ENCODE measurements at regions not wholly inside any gene's neighbourhood (a gene's known extent, or its start where the extent isn't known, plus 50 kb on each side); places are given as distances from the start of the nearest gene placed in this dataset.
"Not testable (repeated sequence)": the region's sequence is repeated elsewhere in the genome, so short reads cannot be mapped to it uniquely, and the experiment has no call there.

DNA sequence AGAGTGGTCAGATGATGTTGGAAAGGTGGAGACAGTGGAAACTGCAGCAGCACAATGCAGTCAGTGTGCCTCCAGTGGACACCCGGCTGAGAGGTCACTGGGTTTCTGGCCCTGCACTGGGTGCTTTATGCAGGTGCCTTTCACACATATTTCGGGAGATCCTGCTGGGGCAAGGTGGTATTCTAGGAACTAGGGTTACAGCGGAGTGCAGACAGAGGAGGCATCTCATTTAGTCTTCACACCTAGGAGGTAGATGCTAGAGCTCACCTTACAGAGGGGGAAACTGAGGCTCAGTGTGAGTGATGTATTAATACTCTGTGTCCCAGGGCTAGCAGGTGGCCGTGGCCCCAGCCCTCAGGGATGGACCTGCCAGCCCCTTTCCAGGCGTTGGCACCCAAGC lies 103.9 kb upstream of the KCTD7 start:
- H3K27me3 ChIP-seq (ENCODE audit: control insufficient read depth, insufficient read depth, low read length) = no peaks in the 10 kb centered on the region
- H2BK15ac ChIP-seq (ENCODE audit: low read depth, low read length) = no peak overlapping the region
- H4K5ac ChIP-seq (ENCODE audit: low read depth, low read length) = no peak overlapping the region
- no peak overlapping the region for H3K14ac ChIP-seq (replicated peaks; ENCODE audit: low read depth, low read length)
- H2BK20ac ChIP-seq (ENCODE audit: low read depth, low read length) = no peak overlapping the region
- H2BK120ac ChIP-seq (ENCODE audit: low read depth, low read length) = no peak overlapping the region
- H3K56ac ChIP-seq (ENCODE audit: extremely low read depth, insufficient read depth, low read length) = no peak overlapping the region
- no peak overlapping the region for H4K91ac ChIP-seq (ENCODE audit: insufficient read depth, low read depth, low read length)
- H3K9me3 ChIP-seq (ENCODE audit: control insufficient read depth, insufficient read depth, low read length) = no peaks in the 10 kb centered on the region
- H3K9ac ChIP-seq (ENCODE audit: low read depth, low read length) = no peak overlapping the region
- H3K79me1 ChIP-seq (ENCODE audit: low read depth in 1 of 2, low read length in 2 of 2) = 0 out of 4 replicates have a peak, but pooled peaks cover 0 to 4% of the 10 kb centered on the region in 2 experiments
- no peak overlapping the region for H2AFZ ChIP-seq (replicated peaks; ENCODE audit: low read length, poor library complexity)
- ATAC-seq (ENCODE audit: low read depth) = no peak
- H2AK9ac ChIP-seq (replicated peaks; ENCODE audit: low read depth, low read length, poor library complexity) = no peak overlapping the region
- in situ Hi-C loops (cut with MboI; ENCODE audit: low sequenced_read_pairs) = no loop called here
- H3K9me1 ChIP-seq (ENCODE audit: insufficient read depth, low read length) = peaks cover 3% of the 10 kb centered on the region; the same call in 1 of the 2 replicates
- H4K8ac ChIP-seq (ENCODE audit: low read depth in 2 of 2, low read length in 2 of 2) = no peak overlapping the region
- ChIA-PET CTCF (no interaction called here), POLR2A (ENCODE audit: unreplicated experiment) (no interaction called here)
- BruUV-seq (replicated peaks) = no TSS peak
- intact Hi-C loops (cut with micrococcal nuclease) = no loop called here
- H2BK5ac ChIP-seq (ENCODE audit: low read depth, low read length, poor library complexity, severe bottlenecking) = no peak overlapping the region
- no peak overlapping the region for H3K23ac ChIP-seq (ENCODE audit: low read depth, low read length)
- no peak for DNase-seq
- no peak overlapping the region for H2AK5ac ChIP-seq (ENCODE audit: low read depth, low read length)
- H3K36me3 ChIP-seq (ENCODE audit: control insufficient read depth, insufficient read depth, low read length) = peaks cover 12% of the 10 kb centered on the region
- H3K4me2 ChIP-seq (ENCODE audit: low read depth, low read length) = no peak overlapping the region
- dilution Hi-C loops (cut with HindIII; ENCODE audit: low sequenced_read_pairs, unreplicated experiment) = no loop called here
- no peak for TF ChIP-seq POLR2A (IDR thresholded peaks at IDR 0.05; ENCODE audit: low read depth, low read length)
- no peaks in the 10 kb centered on the region for H3K4me1 ChIP-seq (ENCODE audit: control insufficient read depth, insufficient read depth, low read length)
- H3K4ac ChIP-seq (ENCODE audit: low read depth, low read length) = no peak overlapping the region
- no peak overlapping the region for H3K27ac ChIP-seq (ENCODE audit: insufficient read depth, low read length)
- WGBS, 2 experiments (ENCODE audit: extremely low coverage in 2 of 2, insufficient read length in 1 of 2) = 100% methylated on average over 1 of the region's 5 CpGs; no CpG with 5 or more reads in 1 of the 2 experiments
- no peak overlapping the region for H3K18ac ChIP-seq (ENCODE audit: low read depth, low read length)
- no peaks in the 10 kb centered on the region for H4K20me1 ChIP-seq (ENCODE audit: insufficient read depth, low read length)
- no peak overlapping the region for H3K4me3 ChIP-seq (ENCODE audit: insufficient read depth, low read depth, low read length)

GRCh38 chr7:66526782-66527181 lies 101.9 kb upstream of the KCTD7 start:
- BruUV-seq (replicated peaks); H3K18ac ChIP-seq (ENCODE audit: low read depth, low read length); H3K4me2 ChIP-seq (ENCODE audit: low read depth, low read length); H2BK5ac ChIP-seq (ENCODE audit: low read depth, low read length, poor library complexity, severe bottlenecking); H3K27me3 ChIP-seq (ENCODE audit: control insufficient read depth, insufficient read depth, low read length); H4K8ac ChIP-seq (ENCODE audit: low read depth in 2 of 2, low read length in 2 of 2); H2BK120ac ChIP-seq (ENCODE audit: low read depth, low read length); H2BK20ac ChIP-seq (ENCODE audit: low read depth, low read length); H3K9me1 ChIP-seq (ENCODE audit: insufficient read depth, low read length); H4K5ac ChIP-seq (ENCODE audit: low read depth, low read length); H2BK15ac ChIP-seq (ENCODE audit: low read depth, low read length); intact Hi-C loops (cut with micrococcal nuclease); H3K56ac ChIP-seq (ENCODE audit: extremely low read depth, insufficient read depth, low read length); H3K4me1 ChIP-seq (ENCODE audit: control insufficient read depth, insufficient read depth, low read length); ATAC-seq (ENCODE audit: low read depth); H3K14ac ChIP-seq (replicated peaks; ENCODE audit: low read depth, low read length); H3K4ac ChIP-seq (ENCODE audit: low read depth, low read length); H3K9me3 ChIP-seq (ENCODE audit: control insufficient read depth, insufficient read depth, low read length); H3K79me1 ChIP-seq (ENCODE audit: low read depth in 1 of 2, low read length in 2 of 2); in situ Hi-C loops (cut with MboI; ENCODE audit: low sequenced_read_pairs); DNase-seq; CTCF ChIA-PET; H2AFZ ChIP-seq (replicated peaks; ENCODE audit: low read length, poor library complexity); H3K9ac ChIP-seq (ENCODE audit: low read depth, low read length); H3K4me3 ChIP-seq (ENCODE audit: insufficient read depth, low read depth, low read length); H2AK5ac ChIP-seq (ENCODE audit: low read depth, low read length); H4K91ac ChIP-seq (ENCODE audit: insufficient read depth, low read depth, low read length); H4K20me1 ChIP-seq (ENCODE audit: insufficient read depth, low read length); H3K23ac ChIP-seq (ENCODE audit: low read depth, low read length); H2AK9ac ChIP-seq (replicated peaks; ENCODE audit: low read depth, low read length, poor library complexity); dilution Hi-C loops (cut with HindIII; ENCODE audit: low sequenced_read_pairs, unreplicated experiment); H3K27ac ChIP-seq (ENCODE audit: insufficient read depth, low read length): not testable (repeated sequence)
- peaks cover 18% of the 10 kb centered on the region for H3K36me3 ChIP-seq (ENCODE audit: control insufficient read depth, insufficient read depth, low read length)
- POLR2A ChIA-PET (ENCODE audit: unreplicated experiment) = interaction anchor here (0.5 to 0.6 kb wide), 2 partner anchors 304 to 361 kb away, joined by 5 read pairs; no protein-coding TSS in a partner anchor
- WGBS, 2 experiments (ENCODE audit: extremely low coverage in 2 of 2, insufficient read length in 1 of 2) = 90% methylated on average over 4 of the region's 4 CpGs; no CpG with 5 or more reads in 1 of the 2 experiments
